ENCODE measurements at regions not wholly inside any gene's neighbourhood (a gene's known extent, or its start where the extent isn't known, plus 50 kb on each side); places are given as distances from the start of the nearest gene placed in this dataset.

GRCh38 chr18:29234751-29235150 lies 1057.8 kb upstream of the CDH2 start:
- TF ChIP-seq POLR2A (IDR thresholded peaks at IDR 0.05) (no peak), CTCF (IDR thresholded peaks at IDR 0.05) (no peak)
- H3K4me3 ChIP-seq (ENCODE audit: low read depth, poor library complexity, severe bottlenecking): no peak overlapping the region
- DNase-seq (ENCODE audit: low spot score in 2 of 2): no peak
- intact Hi-C loops (cut with DNase I; ENCODE audit: low total_unique reads): no loop called here

GRCh38 chr18:29226213-29226612 lies 1049.3 kb upstream of the CDH2 start:
- no peak for DNase-seq (ENCODE audit: low spot score in 2 of 2)
- no peak overlapping the region for H3K4me3 ChIP-seq (ENCODE audit: low read depth, poor library complexity, severe bottlenecking)
- intact Hi-C loops (cut with DNase I; ENCODE audit: low total_unique reads): no loop called here
- 33 to 41% methylated on average over 1 of the region's 1 CpG for WGBS, 2 donors
- TF ChIP-seq CTCF (IDR thresholded peaks at IDR 0.05) (no peak), POLR2A (IDR thresholded peaks at IDR 0.05) (no peak)

GRCh38 chr18:29225351-29225750 lies 1048.4 kb upstream of the CDH2 start:
- TF ChIP-seq CTCF (IDR thresholded peaks at IDR 0.05): no peak
- no peak for TF ChIP-seq POLR2A (IDR thresholded peaks at IDR 0.05)
- no peak for DNase-seq (ENCODE audit: low spot score in 2 of 2)
- intact Hi-C loops (cut with DNase I; ENCODE audit: low total_unique reads): no loop called here
- no peak overlapping the region for H3K4me3 ChIP-seq (ENCODE audit: low read depth, poor library complexity, severe bottlenecking)

- H3K4me3 ChIP-seq (ENCODE audit: low read depth, poor library complexity, severe bottlenecking): no peak overlapping the region
- WGBS, 2 donors: 34 to 53% methylated on average over 2 of the region's 2 CpGs
- intact Hi-C loops (cut with DNase I; ENCODE audit: low total_unique reads): no loop called here
- TF ChIP-seq CTCF (IDR thresholded peaks at IDR 0.05): no peak
- no peak for TF ChIP-seq POLR2A (IDR thresholded peaks at IDR 0.05)
- DNase-seq (ENCODE audit: low spot score in 2 of 2): no peak
Measured at GRCh38 chr18:29218091-29218490, 1041.2 kb upstream of the CDH2 start.

GRCh38 chr18:29217124-29217915 lies 1040.4 kb upstream of the CDH2 start:
- TF ChIP-seq POLR2A (IDR thresholded peaks at IDR 0.05) (no peak), CTCF (IDR thresholded peaks at IDR 0.05) (no peak)
- DNase-seq (ENCODE audit: low spot score in 2 of 2): no peak
- WGBS, 2 donors: 65% methylated on average over 2 of the region's 2 CpGs
- no peak overlapping the region for H3K4me3 ChIP-seq (ENCODE audit: low read depth, poor library complexity, severe bottlenecking)
- intact Hi-C loops (cut with DNase I; ENCODE audit: low total_unique reads): no loop called here

GRCh38 chr18:29198834-29199233 lies 1021.9 kb upstream of the CDH2 start:
- intact Hi-C loops (cut with DNase I; ENCODE audit: low total_unique reads): no loop called here
- no peak for DNase-seq (ENCODE audit: low spot score in 2 of 2)
- H3K4me3 ChIP-seq (ENCODE audit: low read depth, poor library complexity, severe bottlenecking): no peak overlapping the region
- TF ChIP-seq CTCF (IDR thresholded peaks at IDR 0.05): no peak
- TF ChIP-seq POLR2A (IDR thresholded peaks at IDR 0.05): no peak
- WGBS, 2 donors: 80 to 82% methylated on average over 3 of the region's 3 CpGs

Measured in lower leg skin (tissue), 4 donors.